Sigmoid colon (tissue), 6 donors: ENCODE measurements at regions not wholly inside any gene's neighbourhood (a gene's known extent, or its start where the extent isn't known, plus 50 kb on each side); places are given as distances from the start of the nearest gene placed in this dataset.

Experiments used
- DNase-seq: peaks from one replicate; pipeline ENCODE4 v3.0.0-alpha.2; 2019
- H3K27ac ChIP-seq, 4 donors: fragments of 200-600 bp; sonication (generic); one replicate each; pipeline ENCODE4 v1.5.1; 2016 to 2019; ENCODE audit warnings: mild to moderate bottlenecking in 1 of 4
- H3K27me3 ChIP-seq, 3 donors: fragments of 200-600 bp; sonication (generic); one replicate each; pipeline ENCODE4 v1.5.1; 2019; ENCODE audit warnings: mild to moderate bottlenecking in 1 of 3
- H3K36me3 ChIP-seq, 4 donors: fragments of 200-600 bp; sonication (generic); one replicate each; pipeline ENCODE4 v1.5.1; 2016 to 2019
- H3K4me1 ChIP-seq, 4 donors: fragments of 200-600 bp; sonication (generic); one replicate each; pipeline ENCODE4 v1.5.1; 2017 to 2019
- H3K4me3 ChIP-seq, 4 donors: fragments of 200-600 bp; sonication (generic); one replicate each; pipeline ENCODE4 v1.5.1; 2017 to 2019; ENCODE audit warnings: mild to moderate bottlenecking in 2 of 4, moderate library complexity in 1 of 4
- H3K9me3 ChIP-seq, 4 donors: fragments of 200-600 bp in 3 of 4; sonication (generic) in 3 of 4; one replicate each; pipeline versions ENCODE4 v1.5.1 to v1.6.1; 2013 to 2019
- EP300 ChIP-seq, 4 donors: sonication (generic); formaldehyde crosslinking; IDR thresholded peaks; one replicate each; pipeline ENCODE4 v1.6.1; 2017; ENCODE audit warnings: antibody characterized with exemption in 4 of 4
- POLR2A ChIP-seq, 2 donors: fragments of 450-650 bp; IDR thresholded peaks; one replicate each; pipeline ENCODE4 v1.6.1; 2016; ENCODE audit warnings: antibody characterized with exemption in 2 of 2, mild to moderate bottlenecking in 2 of 2, moderate library complexity in 2 of 2
- POLR2AphosphoS5 ChIP-seq, 4 donors: sonication (generic); formaldehyde crosslinking; IDR thresholded peaks; one replicate each; pipeline ENCODE4 v1.6.1; 2017; ENCODE audit warnings: antibody characterized with exemption in 4 of 4
- WGBS, 2 donors: extraction: QIAGEN DNeasy Blood & Tissue Kit; methylation state at CpG; one replicate each; pipeline ENCODE4 v1.1.7; 2013; 5-methylcytosine and 5-hydroxymethylcytosine counted together
- intact Hi-C: fragments of 100-400 bp; cut with DNase I; formaldehyde crosslinking; loops from one replicate; pipeline ENCODE4 v1.15.1; 2023
- TF ChIP-seq, protein P1 (sequence below), 4 experiments: fragments of 450-650 bp in 3 of 4; fragments of 200-600 bp in 1 of 4; IDR thresholded peaks; one replicate each; pipeline ENCODE4 v1.5.1; 2016 to 2019; ENCODE audit warnings: antibody characterized with exemption in 4 of 4, mild to moderate bottlenecking in 3 of 4, moderate library complexity in 2 of 4
- donor health status: healthy with polysubstance abuse.
- donor health status: healthy.

DNA sequence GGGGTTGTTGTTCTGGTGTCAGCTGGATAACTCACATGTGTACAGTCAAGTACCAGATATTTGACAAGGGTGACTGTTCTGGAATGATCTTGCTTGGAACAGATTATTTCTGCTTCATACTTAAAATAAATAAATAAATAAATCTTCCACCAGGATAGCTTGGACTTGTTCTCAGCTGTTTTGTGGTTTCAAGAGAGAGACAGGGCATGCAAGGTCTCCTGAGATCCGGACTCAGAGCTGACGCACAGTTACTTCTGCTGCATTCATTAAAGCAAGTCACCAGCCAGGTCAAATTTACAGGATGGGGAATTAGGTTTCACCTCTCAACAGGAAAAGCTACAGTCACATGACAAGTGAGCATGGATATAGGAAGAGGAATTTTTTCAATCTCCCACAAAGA is 285.0 kb upstream of the SPTLC3 start:
- Histone ChIP-seq H3K27me3 (no peaks in the 10 kb centered on the region), H3K36me3 (no peaks in the 10 kb centered on the region), H3K27ac (no peak overlapping the region), H3K4me1 (no peaks in the 10 kb centered on the region), H3K4me3 (no peak overlapping the region), H3K9me3 (no peaks in the 10 kb centered on the region)
- TF ChIP-seq, protein P1, sequence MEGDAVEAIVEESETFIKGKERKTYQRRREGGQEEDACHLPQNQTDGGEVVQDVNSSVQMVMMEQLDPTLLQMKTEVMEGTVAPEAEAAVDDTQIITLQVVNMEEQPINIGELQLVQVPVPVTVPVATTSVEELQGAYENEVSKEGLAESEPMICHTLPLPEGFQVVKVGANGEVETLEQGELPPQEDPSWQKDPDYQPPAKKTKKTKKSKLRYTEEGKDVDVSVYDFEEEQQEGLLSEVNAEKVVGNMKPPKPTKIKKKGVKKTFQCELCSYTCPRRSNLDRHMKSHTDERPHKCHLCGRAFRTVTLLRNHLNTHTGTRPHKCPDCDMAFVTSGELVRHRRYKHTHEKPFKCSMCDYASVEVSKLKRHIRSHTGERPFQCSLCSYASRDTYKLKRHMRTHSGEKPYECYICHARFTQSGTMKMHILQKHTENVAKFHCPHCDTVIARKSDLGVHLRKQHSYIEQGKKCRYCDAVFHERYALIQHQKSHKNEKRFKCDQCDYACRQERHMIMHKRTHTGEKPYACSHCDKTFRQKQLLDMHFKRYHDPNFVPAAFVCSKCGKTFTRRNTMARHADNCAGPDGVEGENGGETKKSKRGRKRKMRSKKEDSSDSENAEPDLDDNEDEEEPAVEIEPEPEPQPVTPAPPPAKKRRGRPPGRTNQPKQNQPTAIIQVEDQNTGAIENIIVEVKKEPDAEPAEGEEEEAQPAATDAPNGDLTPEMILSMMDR (IDR thresholded peaks at IDR 0.05) = no peak
- TF ChIP-seq POLR2AphosphoS5 (IDR thresholded peaks at IDR 0.05) (no peak), POLR2A (IDR thresholded peaks at IDR 0.05) (no peak), EP300 (IDR thresholded peaks at IDR 0.05) (no peak)
- intact Hi-C loops = no loop called here
- WGBS, 2 donors = 91 to 96% methylated on average over 2 of the region's 2 CpGs
- DNase-seq = no peak

DNA sequence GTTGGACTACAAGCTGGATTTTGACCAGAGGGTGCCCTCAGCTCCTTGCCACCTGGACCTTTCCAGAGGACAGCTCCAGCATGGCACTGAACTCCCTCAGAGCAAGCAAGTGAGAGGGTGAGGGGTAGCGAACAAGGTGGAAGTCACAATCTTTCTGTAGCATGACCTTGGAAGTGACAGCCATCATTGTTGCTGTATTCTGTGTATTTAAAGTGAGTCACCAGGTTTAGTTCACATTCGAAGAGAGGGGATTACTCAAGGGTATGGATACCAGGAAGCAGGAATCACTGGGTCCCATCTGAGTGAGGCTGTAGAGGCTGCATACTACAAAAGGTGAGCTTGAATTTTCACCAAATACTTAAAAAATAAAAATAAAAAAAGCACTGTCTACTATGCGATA is 280.0 kb upstream of the SPTLC3 start:
- Histone ChIP-seq H3K9me3 (no peaks in the 10 kb centered on the region), H3K36me3 (no peaks in the 10 kb centered on the region), H3K27me3 (no peaks in the 10 kb centered on the region), H3K4me1 (no peaks in the 10 kb centered on the region), H3K4me3 (no peak overlapping the region), H3K27ac (no peak overlapping the region)
- no peak for DNase-seq
- TF ChIP-seq, protein P1 (IDR thresholded peaks at IDR 0.05) = no peak
- no peak for TF ChIP-seq EP300 (IDR thresholded peaks at IDR 0.05)
- no peak for TF ChIP-seq POLR2AphosphoS5 (IDR thresholded peaks at IDR 0.05)
- TF ChIP-seq POLR2A (IDR thresholded peaks at IDR 0.05) = no peak
- intact Hi-C loops = no loop called here
- 79 to 88% methylated on average over 3 of the region's 3 CpGs for WGBS, 2 donors

DNA sequence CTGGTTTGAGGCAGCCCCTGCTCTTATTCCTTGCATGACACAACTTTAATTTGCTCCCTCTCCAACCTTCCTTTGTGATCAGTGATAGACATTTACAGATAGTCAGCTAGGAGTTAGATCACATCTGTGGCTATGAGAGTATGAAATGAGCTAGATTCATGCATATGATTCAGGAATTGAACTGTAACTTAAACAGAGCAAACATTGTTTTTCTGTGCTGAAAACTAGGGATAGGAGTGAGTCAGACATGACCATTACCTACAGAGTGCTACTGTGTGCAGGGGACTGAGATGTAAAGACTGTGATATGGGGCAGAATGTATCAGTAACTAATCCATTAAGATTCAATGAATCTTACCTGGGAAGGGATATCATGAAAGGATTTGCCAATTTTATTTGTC is 279.4 kb upstream of the SPTLC3 start:
- TF ChIP-seq, protein P1 (IDR thresholded peaks at IDR 0.05) = no peak
- TF ChIP-seq EP300 (IDR thresholded peaks at IDR 0.05) (no peak), POLR2AphosphoS5 (IDR thresholded peaks at IDR 0.05) (no peak), POLR2A (IDR thresholded peaks at IDR 0.05) (no peak)
- no peak for DNase-seq
- intact Hi-C loops = no loop called here

DNA sequence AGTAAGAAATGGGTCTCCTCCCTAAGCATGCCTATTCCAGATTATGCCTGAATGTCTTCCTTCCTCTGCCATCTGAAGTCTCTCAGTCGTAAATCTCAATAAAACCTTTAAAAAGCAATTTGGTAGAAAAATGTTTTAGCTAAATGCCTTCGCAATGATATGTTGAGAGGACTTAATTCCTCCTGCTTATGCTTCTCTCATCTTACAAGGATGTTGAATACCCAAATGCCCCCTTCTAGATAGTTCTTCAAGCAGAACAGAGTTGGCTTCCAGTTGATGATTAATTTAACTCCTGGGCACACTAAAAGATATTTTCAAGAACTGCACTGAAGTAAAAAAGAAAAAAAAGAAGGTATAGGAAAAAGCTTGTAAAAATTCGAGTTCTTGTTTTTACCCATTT is 275.0 kb upstream of the SPTLC3 start:
- DNase-seq = no peak
- H3K27me3 ChIP-seq = no peaks in the 10 kb centered on the region
- no peaks in the 10 kb centered on the region for H3K4me1 ChIP-seq
- H3K27ac ChIP-seq = no peak overlapping the region
- TF ChIP-seq POLR2A (IDR thresholded peaks at IDR 0.05) (no peak), POLR2AphosphoS5 (IDR thresholded peaks at IDR 0.05) (no peak), EP300 (IDR thresholded peaks at IDR 0.05) (no peak)
- TF ChIP-seq, protein P1 (IDR thresholded peaks at IDR 0.05) = no peak
- no peaks in the 10 kb centered on the region for H3K9me3 ChIP-seq
- no peak overlapping the region for H3K4me3 ChIP-seq
- WGBS, 2 donors = 54 to 73% methylated on average over 3 of the region's 3 CpGs
- intact Hi-C loops = no loop called here
- H3K36me3 ChIP-seq = no peaks in the 10 kb centered on the region

More for the DNA sequence above, 279.4 kb upstream of the SPTLC3 start:
- no peaks in the 10 kb centered on the region for H3K4me1 ChIP-seq
- H3K27me3 ChIP-seq = no peaks in the 10 kb centered on the region
- H3K27ac ChIP-seq = no peak overlapping the region
- H3K4me3 ChIP-seq = no peak overlapping the region
- no peaks in the 10 kb centered on the region for H3K36me3 ChIP-seq
- no peaks in the 10 kb centered on the region for H3K9me3 ChIP-seq

DNA sequence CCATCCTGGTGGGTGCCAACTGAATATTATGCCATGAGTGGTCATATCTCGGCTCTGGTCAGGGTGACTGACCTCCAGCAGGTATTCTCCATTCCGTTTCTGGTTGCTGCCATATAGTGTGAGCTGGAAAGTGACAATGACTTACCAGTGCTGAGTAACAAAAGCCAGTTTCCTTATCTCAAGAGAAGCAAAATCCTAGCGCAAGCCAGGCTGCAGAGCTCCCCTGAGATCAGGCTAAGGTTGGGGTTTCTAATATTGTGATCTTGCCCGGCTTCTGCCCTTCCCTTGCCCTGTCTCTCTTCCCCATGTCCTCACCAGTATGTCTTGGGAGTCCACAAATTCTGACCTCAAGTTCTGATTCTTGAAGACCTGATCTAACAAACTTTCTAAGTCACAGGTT is 271.3 kb upstream of the SPTLC3 start:
- H3K4me3 ChIP-seq = no peak overlapping the region
- no peaks in the 10 kb centered on the region for H3K4me1 ChIP-seq
- intact Hi-C loops = no loop called here
- TF ChIP-seq EP300 (IDR thresholded peaks at IDR 0.05) (no peak), POLR2A (IDR thresholded peaks at IDR 0.05) (no peak), POLR2AphosphoS5 (IDR thresholded peaks at IDR 0.05) (no peak)
- TF ChIP-seq, protein P1 (IDR thresholded peaks at IDR 0.05) = no peak
- H3K27ac ChIP-seq = no peak overlapping the region
- DNase-seq = no peak
- no peaks in the 10 kb centered on the region for H3K27me3 ChIP-seq
- H3K9me3 ChIP-seq = no peaks in the 10 kb centered on the region
- WGBS, 2 donors = 79 to 80% methylated on average over 4 of the region's 4 CpGs
- H3K36me3 ChIP-seq = no peaks in the 10 kb centered on the region
